ENCODE measurements at regions not wholly inside any gene's neighbourhood (a gene's known extent, or its start where the extent isn't known, plus 50 kb on each side); places are given as distances from the start of the nearest gene placed in this dataset.

GRCh38 chr4:160846121-160846520 is 1317.7 kb downstream of the FSTL5 start:
- DNase-seq (ENCODE audit: low spot score), result no peak

DNA sequence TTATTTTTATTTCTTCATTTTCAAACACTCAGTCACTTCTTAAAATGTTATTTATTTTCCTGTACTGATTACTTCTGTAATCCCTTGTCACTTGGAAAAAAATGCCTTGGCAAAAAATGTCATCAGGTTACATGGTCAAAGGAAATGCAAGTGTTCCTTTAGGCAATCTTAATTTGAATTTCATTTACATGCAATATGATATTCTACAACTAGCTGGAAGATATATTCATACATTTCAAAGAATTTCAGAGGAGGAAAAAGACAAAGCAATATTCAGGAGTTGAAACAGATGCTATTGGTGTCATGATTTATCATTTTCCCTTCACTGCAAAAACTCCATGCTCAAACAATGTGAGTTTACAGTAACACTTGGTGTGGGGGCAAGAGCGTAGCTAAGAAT is 1316.6 kb downstream of the FSTL5 start:
- no peak for DNase-seq (ENCODE audit: low spot score)

DNA sequence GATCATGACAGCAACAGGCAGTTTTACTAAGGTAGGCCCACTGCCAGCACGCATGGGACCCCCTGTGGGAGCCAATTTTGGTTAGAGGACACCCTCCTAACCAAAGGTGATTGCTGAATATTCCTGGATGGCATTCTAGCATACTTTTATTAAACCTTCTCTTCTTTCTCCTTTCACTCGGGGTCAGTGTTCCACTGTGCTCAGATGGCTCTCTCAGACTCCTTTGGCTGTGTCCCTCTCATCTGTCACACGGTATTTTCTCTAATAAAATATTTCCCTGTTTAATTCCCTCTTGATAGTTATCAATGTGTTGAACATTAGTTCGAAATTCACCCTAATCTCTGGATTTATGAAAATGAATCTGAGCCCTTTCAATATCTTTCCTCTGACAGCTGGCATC is 1315.3 kb downstream of the FSTL5 start:
- no peak for DNase-seq (ENCODE audit: low spot score)

- no peak for DNase-seq (ENCODE audit: low spot score)
Observed at GRCh38 chr4:160848901-160849760, 1314.7 kb downstream of the FSTL5 start.

DNA sequence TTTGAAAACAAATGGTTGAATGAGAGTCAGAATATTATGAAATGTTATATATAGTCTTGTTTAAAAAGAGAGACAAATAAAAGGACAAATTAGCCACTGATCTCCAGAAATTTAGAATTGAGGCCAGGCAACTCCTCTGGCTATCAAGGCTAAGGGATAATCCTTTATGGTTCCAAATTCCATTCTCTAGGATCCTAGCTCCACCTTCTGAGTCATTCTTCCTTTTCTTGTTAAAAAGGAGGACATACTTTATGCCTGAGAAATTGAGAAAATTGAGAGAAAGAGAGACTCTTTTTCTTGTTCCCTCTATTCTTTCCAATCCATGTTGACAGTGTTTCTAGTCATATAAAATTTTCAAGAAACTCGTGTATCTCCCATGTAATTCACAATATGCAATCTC is 1299.5 kb downstream of the FSTL5 start:
- DNase-seq (ENCODE audit: low spot score), result no peak

DNA sequence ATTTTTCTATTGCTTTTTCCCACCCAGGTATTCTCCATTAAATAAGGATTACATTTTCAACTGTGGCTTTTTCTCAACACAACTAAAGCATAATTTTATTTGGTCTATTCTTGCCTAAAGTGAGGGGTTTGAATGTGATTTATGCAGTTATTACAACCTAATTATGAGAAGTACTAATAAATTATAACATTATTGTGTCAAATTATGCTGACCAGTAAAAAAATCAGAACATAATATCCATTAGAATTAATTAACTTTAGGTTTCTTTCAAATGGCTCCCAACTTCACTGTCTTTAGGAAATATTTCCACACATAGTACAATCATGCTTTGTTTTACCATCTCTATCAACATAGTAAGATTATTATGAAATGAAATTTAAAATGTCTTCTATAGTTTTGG is 1293.9 kb downstream of the FSTL5 start:
- DNase-seq (ENCODE audit: low spot score), result no peak

- DNase-seq (ENCODE audit: low spot score), result no peak
Observed at GRCh38 chr4:160872491-160872890, 1291.3 kb downstream of the FSTL5 start.

DNA sequence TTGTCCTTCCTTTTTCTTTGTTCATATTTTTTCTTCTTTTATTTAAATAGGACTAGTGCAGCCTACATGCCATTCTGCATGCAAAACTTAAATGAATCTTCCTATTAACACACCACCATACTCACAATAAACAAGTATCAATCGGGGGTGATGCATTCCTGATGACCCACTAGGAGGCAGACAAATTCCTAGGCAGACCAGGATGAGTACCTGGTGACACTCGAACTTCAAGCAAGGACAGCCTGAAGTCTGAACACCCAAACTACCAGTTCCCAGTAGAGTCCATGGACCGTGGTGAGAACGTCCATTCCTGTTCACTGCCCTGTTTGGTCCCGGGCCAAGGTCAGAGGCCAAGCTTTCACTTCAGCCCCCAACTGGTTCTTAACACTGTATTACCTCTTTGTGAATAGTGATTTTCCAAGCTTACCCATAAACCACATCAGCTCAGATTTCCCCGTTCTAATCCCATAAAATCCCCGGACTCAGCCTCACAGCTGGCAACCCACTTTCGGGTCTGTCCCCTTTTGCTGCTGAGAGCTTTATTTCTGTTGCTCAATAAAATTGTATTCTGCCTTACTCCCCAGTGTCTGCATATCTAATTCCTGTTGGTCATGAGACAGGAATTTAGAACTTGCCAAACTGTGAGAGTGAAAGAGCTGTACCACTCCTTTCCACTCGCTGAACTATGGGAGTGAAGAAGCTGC is 1286.6 kb downstream of the FSTL5 start:
- no peak for DNase-seq (ENCODE audit: low spot score)

GRCh38 chr4:160880180-160880579 is 1283.6 kb downstream of the FSTL5 start:
- no peak for DNase-seq (ENCODE audit: low spot score)

GRCh38 chr4:160887668-160888067 is 1276.1 kb downstream of the FSTL5 start:
- DNase-seq (ENCODE audit: low spot score), result no peak

- no peak for DNase-seq (ENCODE audit: low spot score)
Observed at GRCh38 chr4:160894128-160894527, 1269.7 kb downstream of the FSTL5 start.

DNA sequence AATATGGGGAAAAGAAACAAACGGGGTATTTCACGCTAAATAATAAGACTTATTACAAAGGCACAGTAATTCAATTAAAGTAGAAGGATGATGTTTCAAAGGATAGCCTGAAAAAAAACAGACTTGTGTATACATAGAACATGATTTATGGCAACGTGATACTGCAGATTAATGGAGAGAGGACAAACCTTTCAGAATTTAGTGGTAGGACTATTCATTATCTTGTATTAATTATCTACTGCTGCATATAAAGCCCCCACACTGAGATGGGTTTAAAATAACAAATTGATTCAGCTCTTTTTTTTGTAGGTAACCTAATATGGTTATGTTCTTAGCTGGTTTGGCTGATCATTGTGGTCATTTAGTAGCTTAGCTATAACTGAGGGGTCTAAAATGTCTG is 1269.0 kb downstream of the FSTL5 start:
- no peak for DNase-seq (ENCODE audit: low spot score)

- no peak for DNase-seq (ENCODE audit: low spot score)
Observed at GRCh38 chr4:160927311-160927710, 1236.5 kb downstream of the FSTL5 start.

GRCh38 chr4:160928482-160928881 is 1235.3 kb downstream of the FSTL5 start:
- no peak for DNase-seq (ENCODE audit: low spot score)

- DNase-seq (ENCODE audit: low spot score), result no peak
Observed at GRCh38 chr4:160947653-160948052, 1216.1 kb downstream of the FSTL5 start.

- no peak for DNase-seq (ENCODE audit: low spot score)
Observed at GRCh38 chr4:160956875-160957274, 1206.9 kb downstream of the FSTL5 start.

DNA sequence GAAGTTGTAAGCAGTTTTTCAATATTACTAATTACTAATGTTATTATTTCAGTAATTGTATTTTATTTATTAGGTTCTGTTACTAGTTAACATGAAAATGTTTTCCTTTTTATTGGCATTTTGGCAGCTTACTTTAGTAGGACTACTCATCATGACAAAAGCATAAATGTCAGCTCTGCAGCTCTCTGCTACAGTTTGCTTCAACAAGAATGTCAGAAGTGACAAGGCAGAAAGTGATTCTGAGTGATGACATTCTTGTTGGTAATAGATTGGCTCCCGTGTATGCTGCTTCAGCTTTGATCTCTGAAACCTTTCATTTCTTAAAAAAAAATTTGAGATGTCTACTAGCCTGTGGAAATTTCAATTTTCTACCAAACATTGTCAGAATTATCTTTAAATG is 1193.9 kb downstream of the FSTL5 start:
- DNase-seq (ENCODE audit: low spot score), result no peak

- DNase-seq (ENCODE audit: low spot score), result no peak
Observed at GRCh38 chr4:160980091-160980490, 1183.7 kb downstream of the FSTL5 start.

- DNase-seq (ENCODE audit: low spot score), result no peak
Observed at GRCh38 chr4:160981083-160981482, 1182.7 kb downstream of the FSTL5 start.

DNA sequence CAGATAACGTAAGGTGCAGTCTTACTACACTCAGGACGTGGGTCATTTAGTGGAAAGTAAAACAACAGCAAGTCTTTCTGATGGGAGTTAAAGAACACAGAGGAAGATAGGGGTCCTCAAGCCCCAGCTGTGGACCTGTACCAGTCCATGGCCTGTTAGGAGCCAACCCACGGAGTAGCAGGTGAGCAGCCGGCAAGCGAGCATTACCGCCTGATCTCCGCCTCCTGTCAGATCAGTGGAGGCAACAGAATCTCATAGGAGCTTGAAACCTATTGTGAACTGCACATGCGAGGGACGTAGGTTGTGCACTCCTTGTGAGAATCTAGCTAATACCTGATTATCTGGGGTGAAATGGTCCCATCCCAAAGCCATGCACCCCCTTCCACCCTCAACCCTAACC is 1180.8 kb downstream of the FSTL5 start:
- no peak for DNase-seq (ENCODE audit: low spot score)

GRCh38 chr4:161002386-161002785 is 1161.4 kb downstream of the FSTL5 start:
- DNase-seq (ENCODE audit: low spot score), result no peak

DNA sequence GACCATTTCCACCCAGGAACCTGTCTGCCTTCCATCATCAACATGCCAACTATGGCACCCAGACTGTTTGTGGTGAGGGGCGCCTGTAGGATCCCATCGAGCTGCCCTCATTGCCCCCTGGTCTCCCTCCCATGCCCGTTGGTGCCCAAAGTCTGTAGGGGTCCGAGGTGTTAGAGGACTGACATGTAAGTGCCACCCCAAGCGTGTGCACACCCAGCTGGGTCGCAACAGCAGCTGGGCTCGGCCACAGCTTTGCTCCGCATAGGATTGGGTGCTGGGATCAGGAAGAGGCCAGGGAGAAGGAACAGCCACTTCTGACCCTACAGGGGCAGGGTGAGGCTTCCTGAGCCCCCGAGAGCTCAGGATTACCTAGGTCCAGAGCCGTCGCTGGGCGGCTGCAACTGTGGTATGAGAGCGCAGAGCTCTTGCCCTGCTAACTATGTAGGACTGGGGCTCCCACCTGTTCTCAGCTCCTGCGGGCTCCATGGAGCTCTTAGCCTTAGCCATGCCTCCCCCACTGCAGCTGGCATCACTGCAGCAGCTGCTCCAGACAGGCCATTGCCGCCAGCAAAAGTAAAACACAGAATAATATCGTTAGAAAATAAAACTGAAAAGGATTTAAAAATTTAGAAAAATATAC is 1160.3 kb downstream of the FSTL5 start:
- DNase-seq (ENCODE audit: low spot score), result no peak

DNA sequence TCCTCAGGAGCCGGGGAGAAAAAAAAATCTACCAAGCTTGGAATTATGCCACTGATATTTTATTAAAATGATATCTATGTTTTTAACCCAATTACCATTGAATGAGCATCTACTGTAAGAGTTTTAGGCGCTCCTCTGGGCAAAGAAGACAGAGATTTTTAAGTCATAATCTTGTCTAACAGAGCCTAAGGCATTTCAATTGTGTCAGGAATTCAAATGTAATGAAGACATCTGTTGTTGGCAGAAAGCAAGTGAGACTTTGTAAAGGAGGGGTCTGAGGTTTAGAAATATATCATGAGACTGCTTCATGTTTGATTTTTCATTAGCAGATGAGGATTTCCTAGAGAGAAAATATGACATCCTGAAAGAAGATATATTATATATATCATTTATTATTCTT is 1158.1 kb downstream of the FSTL5 start:
- DNase-seq (ENCODE audit: low spot score), result no peak
